Large intestine (tissue), 3 donors: ENCODE measurements at regions not wholly inside any gene's neighbourhood (a gene's known extent, or its start where the extent isn't known, plus 50 kb on each side); places are given as distances from the start of the nearest gene placed in this dataset.

ENCODE experiments used
- DNase-seq, 2 donors: peaks; one replicate each; pipeline versions ENCODE4 v3.0.0 to v3.0.0-alpha.2; 2013
- H3K27ac ChIP-seq: one replicate; pipeline ENCODE4 v1.5.1; 2013; ENCODE audit warnings: low read length
- H3K27me3 ChIP-seq: 2 replicates; pipeline ENCODE4 v1.6.1; 2013; ENCODE audit warnings: low read length; ENCODE audit not compliant: control insufficient read depth, insufficient read depth
- H3K36me3 ChIP-seq: 2 replicates; pipeline ENCODE4 v1.6.1; 2013; ENCODE audit warnings: low read length; ENCODE audit not compliant: control insufficient read depth, insufficient read depth
- H3K4me1 ChIP-seq: one replicate; pipeline ENCODE4 v1.6.1; 2013; ENCODE audit warnings: low read length; ENCODE audit not compliant: control insufficient read depth, insufficient read depth
- H3K4me3 ChIP-seq: one replicate; pipeline ENCODE4 v1.5.1; 2013; ENCODE audit warnings: low read length
- H3K9me3 ChIP-seq: one replicate; pipeline ENCODE4 v1.6.1; 2013; ENCODE audit warnings: mild to moderate bottlenecking, low read depth, low read length, moderate library complexity; ENCODE audit not compliant: control insufficient read depth
- WGBS: methylation state at CpG from one replicate; pipeline ENCODE4 v1.1.5; 2013; ENCODE audit warnings: low lambda C conversion rate; ENCODE audit not compliant: insufficient coverage; 5-methylcytosine and 5-hydroxymethylcytosine counted together

DNA sequence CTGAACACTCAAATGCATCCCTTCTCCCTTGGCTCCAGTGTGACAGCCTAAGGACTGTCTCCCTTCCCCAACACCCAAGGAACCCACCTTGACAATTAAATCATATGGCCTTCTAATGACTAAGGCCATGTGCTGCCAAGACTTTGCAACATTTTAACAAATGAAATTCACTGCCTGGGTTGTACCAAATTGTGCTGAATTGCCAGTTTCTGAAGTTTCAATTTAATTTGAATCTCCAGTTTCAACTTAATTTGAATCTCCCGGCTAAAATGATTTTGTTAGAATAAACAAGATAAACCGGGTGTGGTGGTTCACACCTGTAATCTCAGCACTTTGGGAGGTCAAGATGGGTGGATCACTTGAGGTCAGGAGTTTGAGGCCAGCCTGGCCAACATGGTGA, 72.4 kb upstream of the RAP2B start:
- DNase-seq = no peak
- Histone ChIP-seq H3K4me1 (no peaks in the 10 kb centered on the region), H3K27me3 (no peaks in the 10 kb centered on the region), H3K9me3 (no peaks in the 10 kb centered on the region), H3K36me3 (no peaks in the 10 kb centered on the region), H3K27ac (no peak overlapping the region), H3K4me3 (no peak overlapping the region)
- WGBS = no CpG with 5 or more reads among the region's 2 CpGs

DNA sequence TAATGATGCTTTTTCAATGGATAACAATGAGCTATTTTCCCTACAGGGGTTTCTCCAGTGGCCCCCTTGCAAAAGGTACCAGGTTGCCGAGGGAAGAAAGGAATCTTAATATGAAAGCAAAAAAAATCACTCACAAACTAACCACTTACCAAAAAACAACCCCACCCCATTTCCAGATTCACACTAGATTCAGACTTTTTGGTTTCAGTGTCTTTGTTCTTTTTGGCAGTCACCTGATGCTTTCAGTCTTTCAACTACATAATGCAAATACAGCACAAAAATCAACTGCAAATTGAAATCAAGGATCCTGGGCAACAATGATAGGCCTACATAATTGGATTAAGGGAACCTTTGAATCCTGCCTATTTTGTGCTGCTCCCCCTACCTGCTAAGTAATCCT, 71.1 kb upstream of the RAP2B start:
- no peak for DNase-seq
- Histone ChIP-seq H3K27ac (no peak overlapping the region), H3K36me3 (no peaks in the 10 kb centered on the region), H3K9me3 (no peaks in the 10 kb centered on the region), H3K4me1 (no peaks in the 10 kb centered on the region), H3K4me3 (no peak overlapping the region), H3K27me3 (no peaks in the 10 kb centered on the region)
- WGBS = no CpG with 5 or more reads among the region's 1 CpG

DNA sequence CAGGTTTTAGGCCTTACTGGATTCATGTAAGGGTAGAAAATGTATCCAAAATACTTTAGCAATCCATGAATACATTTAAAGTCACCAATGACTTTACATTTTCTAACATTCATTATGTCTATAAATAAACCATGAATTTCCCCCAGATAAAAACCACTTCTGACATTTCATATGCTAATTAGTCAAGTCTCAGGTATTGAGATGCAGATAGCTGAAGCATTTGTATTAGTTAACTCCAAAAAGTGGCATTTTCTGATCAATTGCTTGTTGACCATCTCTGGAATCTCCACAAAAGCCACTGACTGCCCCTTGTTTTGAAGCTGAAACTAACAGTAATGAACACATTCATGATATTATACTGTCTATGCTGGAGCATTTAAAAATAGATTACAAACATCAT, 68.4 kb upstream of the RAP2B start:
- Histone ChIP-seq H3K4me3 (no peak overlapping the region), H3K4me1 (peaks cover 3% of the 10 kb centered on the region), H3K36me3 (no peaks in the 10 kb centered on the region), H3K27me3 (no peaks in the 10 kb centered on the region), H3K9me3 (no peaks in the 10 kb centered on the region), H3K27ac (no peak overlapping the region)
- DNase-seq = no peak

DNA sequence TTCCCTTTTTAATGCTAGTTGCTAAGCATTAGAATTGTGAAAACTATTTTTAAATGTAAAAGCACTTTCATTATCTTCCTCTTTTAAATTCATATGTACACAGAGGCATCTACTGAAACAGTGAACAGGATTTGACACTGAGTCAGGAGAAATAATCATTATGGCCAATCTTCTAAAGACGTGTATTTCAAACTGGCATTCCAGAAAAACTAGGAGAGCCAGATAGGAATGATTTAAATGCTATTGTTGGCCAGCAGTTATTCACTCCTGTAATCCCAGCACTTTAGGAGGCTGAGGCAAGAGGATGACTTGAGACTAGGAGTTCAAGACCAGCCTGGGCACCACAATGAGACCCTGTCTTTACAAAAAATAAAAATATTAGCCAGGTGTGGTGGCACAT, 67.6 kb upstream of the RAP2B start:
- peaks cover 3% of the 10 kb centered on the region for H3K4me1 ChIP-seq
- H3K27ac ChIP-seq = no peak overlapping the region
- no CpG with 5 or more reads among the region's 1 CpG for WGBS
- H3K36me3 ChIP-seq = no peaks in the 10 kb centered on the region
- no peak for DNase-seq
- no peak overlapping the region for H3K4me3 ChIP-seq
- no peaks in the 10 kb centered on the region for H3K27me3 ChIP-seq
- H3K9me3 ChIP-seq = no peaks in the 10 kb centered on the region

DNA sequence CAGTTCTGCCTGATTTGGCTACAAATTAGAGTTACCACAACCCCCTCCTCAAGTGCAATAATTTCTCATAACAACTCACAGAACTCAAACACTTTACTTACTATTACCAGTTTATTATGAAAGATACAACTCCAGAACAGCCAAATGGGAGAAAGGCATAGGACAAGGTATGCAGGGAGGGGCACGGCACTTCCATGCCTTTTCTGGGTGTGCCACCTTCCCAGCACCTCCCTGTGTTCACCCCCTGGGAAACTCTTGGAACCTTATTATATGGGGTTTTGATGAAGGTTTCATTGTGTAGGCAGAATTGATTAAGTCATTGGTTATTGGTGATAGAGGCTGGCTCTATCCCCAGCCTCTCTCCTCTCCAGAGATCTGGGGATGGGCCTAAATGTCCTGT, 66.6 kb upstream of the RAP2B start:
- no peak overlapping the region for H3K27ac ChIP-seq
- no peak for DNase-seq
- no CpG with 5 or more reads among the region's 1 CpG for WGBS
- peaks cover 3% of the 10 kb centered on the region for H3K4me1 ChIP-seq
- no peak overlapping the region for H3K4me3 ChIP-seq
- no peaks in the 10 kb centered on the region for H3K27me3 ChIP-seq
- no peaks in the 10 kb centered on the region for H3K36me3 ChIP-seq
- no peaks in the 10 kb centered on the region for H3K9me3 ChIP-seq

DNA sequence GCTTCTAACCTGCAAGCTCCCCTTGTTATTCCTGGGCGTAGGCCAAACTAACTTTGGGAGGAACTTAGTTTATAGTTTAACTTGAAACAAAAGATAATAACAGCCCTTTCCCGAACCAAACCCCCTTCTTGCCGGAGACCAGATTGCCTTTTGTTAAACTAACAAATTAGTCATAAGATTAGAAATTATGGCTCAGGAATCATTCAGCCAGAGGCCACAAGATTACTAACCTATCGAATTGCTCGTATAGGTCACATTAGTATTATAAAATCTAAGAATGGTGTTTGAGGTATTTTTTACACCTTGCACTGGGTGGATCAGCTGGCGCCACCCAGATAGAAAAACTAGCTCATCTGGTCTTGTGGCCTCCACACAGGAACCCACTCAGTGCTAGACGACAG, 65.3 kb upstream of the RAP2B start:
- H3K4me3 ChIP-seq = no peak overlapping the region
- DNase-seq = peak; percentile 5 to 53
- H3K27ac ChIP-seq = no peak overlapping the region
- peaks cover 3% of the 10 kb centered on the region for H3K4me1 ChIP-seq
- H3K9me3 ChIP-seq = no peaks in the 10 kb centered on the region
- WGBS = no CpG with 5 or more reads among the region's 7 CpGs
- H3K36me3 ChIP-seq = no peaks in the 10 kb centered on the region
- H3K27me3 ChIP-seq = no peaks in the 10 kb centered on the region

DNA sequence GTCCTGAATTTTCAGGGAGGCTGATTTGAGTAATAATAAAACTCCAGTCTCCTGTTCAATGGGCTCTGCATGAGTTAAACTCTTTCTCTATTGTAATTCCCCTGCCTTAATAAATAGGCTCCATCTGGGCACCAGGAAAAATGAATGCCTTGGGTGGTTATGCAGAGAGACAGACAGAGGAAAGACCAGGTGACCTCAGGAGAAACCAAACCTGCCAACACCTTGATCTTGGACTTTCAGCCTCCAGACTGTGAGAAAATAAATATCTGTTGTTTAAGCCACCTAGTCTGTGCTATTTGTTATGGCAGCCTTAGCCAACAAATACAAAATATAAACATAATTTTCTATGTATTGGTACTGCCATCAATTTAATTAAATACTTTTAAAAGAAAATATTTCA, 64.8 kb upstream of the RAP2B start:
- no peaks in the 10 kb centered on the region for H3K9me3 ChIP-seq
- no peak for DNase-seq
- H3K36me3 ChIP-seq = no peaks in the 10 kb centered on the region
- H3K4me1 ChIP-seq = peaks cover 3% of the 10 kb centered on the region
- H3K27me3 ChIP-seq = no peaks in the 10 kb centered on the region
- H3K27ac ChIP-seq = no peak overlapping the region
- no peak overlapping the region for H3K4me3 ChIP-seq

DNA sequence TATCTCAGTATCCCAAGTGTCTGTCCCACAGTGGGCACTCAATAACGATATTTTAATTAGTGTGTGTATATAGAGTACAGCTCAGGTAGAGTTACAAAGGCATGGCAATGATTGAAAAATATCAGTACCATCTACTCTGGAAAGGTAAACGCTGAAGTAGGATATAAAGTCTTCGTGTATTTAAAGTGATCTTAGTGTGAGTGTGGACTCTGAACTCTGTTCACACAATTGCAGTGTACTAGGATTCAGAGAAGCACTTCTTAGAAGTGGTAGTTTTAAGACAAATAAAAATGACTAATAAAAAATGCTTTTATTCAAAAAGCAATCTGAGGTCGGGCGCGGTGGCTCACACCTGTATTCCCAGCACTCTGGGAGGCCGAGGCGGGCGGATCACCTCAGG, 62.9 kb upstream of the RAP2B start:
- peak; percentile 2 to 50 for DNase-seq
- H3K36me3 ChIP-seq = no peaks in the 10 kb centered on the region
- H3K4me3 ChIP-seq = no peak overlapping the region
- H3K4me1 ChIP-seq = peaks cover 3% of the 10 kb centered on the region
- WGBS = 8% methylated on average over 2 of the region's 9 CpGs
- H3K27ac ChIP-seq = no peak overlapping the region
- no peaks in the 10 kb centered on the region for H3K9me3 ChIP-seq
- no peaks in the 10 kb centered on the region for H3K27me3 ChIP-seq

DNA sequence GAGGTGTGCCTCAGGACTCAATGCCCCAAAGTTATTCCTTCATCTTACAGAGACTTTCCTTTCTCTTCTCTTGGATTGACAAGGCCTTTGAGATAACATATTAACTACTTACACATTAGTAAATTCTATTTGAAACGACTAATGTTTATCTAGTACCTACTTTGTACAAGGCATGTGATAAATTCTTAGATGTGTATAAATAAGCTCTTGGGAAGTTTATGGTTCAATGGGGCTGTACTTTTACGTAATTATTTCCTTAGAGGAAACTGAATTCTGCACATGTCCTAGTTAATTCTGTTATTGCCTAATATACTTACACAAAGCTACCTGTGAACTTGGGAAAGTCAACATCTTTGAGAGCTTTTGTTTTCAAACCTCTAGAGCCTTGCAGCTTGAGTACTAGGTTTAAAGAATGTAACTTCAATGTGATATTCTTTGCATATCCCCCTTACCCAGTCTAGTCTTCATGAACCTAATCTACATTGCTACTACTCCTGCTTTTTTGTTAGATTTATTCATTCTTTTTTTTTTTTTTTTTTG, 58.5 kb upstream of the RAP2B start:
- no peak overlapping the region for H3K4me3 ChIP-seq
- no peak overlapping the region for H3K27ac ChIP-seq
- DNase-seq = peak in 1 of 2 donors; percentile 26

DNA sequence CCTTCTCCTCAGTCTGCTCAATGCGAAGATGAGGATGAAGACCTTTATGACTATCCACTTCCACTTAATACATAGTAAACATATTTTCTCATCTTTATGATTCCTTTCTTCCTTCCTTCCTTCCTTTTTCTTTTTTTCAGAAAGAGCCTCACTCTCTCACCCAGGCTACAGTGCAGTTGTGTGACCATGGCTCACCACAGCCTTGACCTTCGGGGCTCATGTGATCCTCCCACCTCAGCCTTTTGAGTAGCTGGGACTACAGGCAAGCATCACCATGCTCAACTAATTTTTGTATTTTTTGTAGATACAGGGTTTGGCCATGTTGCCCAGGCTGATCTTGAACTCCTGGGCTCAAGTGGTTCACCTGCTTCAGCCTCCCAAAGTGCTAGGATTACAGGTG, 52.0 kb upstream of the RAP2B start:
- H3K4me3 ChIP-seq = no peak overlapping the region
- no peak for DNase-seq
- H3K27me3 ChIP-seq = no peaks in the 10 kb centered on the region
- no peaks in the 10 kb centered on the region for H3K9me3 ChIP-seq
- H3K4me1 ChIP-seq = no peaks in the 10 kb centered on the region
- WGBS = 100% methylated on average over 1 of the region's 2 CpGs
- no peaks in the 10 kb centered on the region for H3K36me3 ChIP-seq
- H3K27ac ChIP-seq = no peak overlapping the region

More for the DNA sequence above, 58.5 kb upstream of the RAP2B start:
- no peaks in the 10 kb centered on the region for H3K9me3 ChIP-seq
- no peaks in the 10 kb centered on the region for H3K36me3 ChIP-seq
- no peaks in the 10 kb centered on the region for H3K27me3 ChIP-seq
- H3K4me1 ChIP-seq = no peaks in the 10 kb centered on the region
- WGBS = no CpG with 5 or more reads among the region's 2 CpGs

DNA sequence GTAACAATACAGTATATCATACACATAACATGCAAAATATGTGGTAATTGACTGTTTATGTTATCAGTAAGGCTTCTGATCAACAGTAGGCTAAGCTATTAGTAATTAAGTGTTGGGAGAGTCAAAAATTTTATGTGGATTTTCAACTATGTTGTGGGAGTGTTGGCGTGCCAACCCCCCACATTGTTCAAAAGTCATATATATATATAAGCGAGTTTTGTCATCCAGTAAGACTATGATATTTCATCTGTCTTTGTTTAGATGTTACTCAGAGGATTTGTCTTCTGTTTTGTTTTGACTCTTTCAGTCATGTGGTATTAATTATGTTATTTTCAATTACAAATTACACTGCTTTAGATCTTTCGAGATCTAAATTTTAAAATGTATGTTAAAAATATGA, 51.0 kb upstream of the RAP2B start:
- DNase-seq = no peak
- Histone ChIP-seq H3K27me3 (no peaks in the 10 kb centered on the region), H3K27ac (no peak overlapping the region), H3K4me1 (no peaks in the 10 kb centered on the region), H3K4me3 (no peak overlapping the region), H3K36me3 (no peaks in the 10 kb centered on the region), H3K9me3 (no peaks in the 10 kb centered on the region)
- 92% methylated on average over 2 of the region's 3 CpGs for WGBS
